ENCODE measurements at regions not wholly inside any gene's neighbourhood (a gene's known extent, or its start where the extent isn't known, plus 50 kb on each side); places are given as distances from the start of the nearest gene placed in this dataset.
"Not testable (repeated sequence)": the region's sequence is repeated elsewhere in the genome, so short reads cannot be mapped to it uniquely, and the experiment has no call there.

DNA sequence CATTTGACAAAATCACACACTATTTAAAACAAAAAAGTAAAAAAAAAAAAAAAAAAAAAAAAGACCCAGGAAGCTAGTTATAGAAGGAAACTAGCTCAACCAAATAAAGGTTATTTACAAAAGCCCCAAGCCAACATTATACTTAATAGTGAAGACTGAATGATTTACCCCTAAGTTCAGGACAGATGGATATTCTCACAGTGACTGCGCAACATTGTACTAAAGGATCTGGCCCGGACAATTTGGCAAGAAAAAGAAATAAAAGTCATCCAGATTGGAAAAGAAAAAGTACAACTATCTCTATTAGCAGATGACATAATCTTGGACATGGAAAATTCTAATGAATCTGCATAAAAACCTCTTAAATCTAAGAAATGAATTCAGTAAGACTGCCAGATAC is 936.0 kb upstream of the ADAMTS5 start:
- not testable (repeated sequence) for TF ChIP-seq EZH2 (IDR thresholded peaks at IDR 0.05; ENCODE audit: borderline replicate concordance, insufficient read depth, low read depth, low read length, poor library complexity, severe bottlenecking)
- TF ChIP-seq, protein P1, sequence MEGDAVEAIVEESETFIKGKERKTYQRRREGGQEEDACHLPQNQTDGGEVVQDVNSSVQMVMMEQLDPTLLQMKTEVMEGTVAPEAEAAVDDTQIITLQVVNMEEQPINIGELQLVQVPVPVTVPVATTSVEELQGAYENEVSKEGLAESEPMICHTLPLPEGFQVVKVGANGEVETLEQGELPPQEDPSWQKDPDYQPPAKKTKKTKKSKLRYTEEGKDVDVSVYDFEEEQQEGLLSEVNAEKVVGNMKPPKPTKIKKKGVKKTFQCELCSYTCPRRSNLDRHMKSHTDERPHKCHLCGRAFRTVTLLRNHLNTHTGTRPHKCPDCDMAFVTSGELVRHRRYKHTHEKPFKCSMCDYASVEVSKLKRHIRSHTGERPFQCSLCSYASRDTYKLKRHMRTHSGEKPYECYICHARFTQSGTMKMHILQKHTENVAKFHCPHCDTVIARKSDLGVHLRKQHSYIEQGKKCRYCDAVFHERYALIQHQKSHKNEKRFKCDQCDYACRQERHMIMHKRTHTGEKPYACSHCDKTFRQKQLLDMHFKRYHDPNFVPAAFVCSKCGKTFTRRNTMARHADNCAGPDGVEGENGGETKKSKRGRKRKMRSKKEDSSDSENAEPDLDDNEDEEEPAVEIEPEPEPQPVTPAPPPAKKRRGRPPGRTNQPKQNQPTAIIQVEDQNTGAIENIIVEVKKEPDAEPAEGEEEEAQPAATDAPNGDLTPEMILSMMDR (IDR thresholded peaks at IDR 0.05), result not testable (repeated sequence)
